ENCODE measurements at regions not wholly inside any gene's neighbourhood (a gene's known extent, or its start where the extent isn't known, plus 50 kb on each side); places are given as distances from the start of the nearest gene placed in this dataset.

DNA sequence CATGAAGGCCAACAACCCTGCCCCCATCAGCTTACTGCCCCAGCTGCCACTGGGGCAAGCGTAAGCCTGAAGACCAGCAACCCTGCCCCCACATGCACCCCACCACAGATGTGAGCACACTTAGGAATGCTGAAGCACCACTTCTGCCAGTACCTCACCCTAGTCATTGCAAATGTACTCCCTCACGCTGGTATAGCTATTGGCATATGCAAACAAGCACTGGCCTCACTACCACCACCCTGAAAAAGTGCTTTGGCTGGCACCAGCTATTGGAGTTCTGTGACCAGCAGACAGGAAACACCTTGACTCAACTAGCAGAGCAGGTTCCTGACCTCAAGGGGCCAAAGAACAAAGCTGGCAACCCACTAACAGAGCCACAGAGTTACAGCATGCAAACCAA is 534.4 kb upstream of the POU3F4 start:
- Histone ChIP-seq H3K9me2 (replicated peaks; ENCODE audit: insufficient read depth) (no peaks in the 10 kb centered on the region), H2AFZ (no peak overlapping the region), H3K79me2 (no peaks in the 10 kb centered on the region), H4K20me1 (ENCODE audit: insufficient read depth, poor library complexity, severe bottlenecking) (no peaks in the 10 kb centered on the region), H3K36me3 (replicated peaks; ENCODE audit: insufficient read depth, low read depth) (no peaks in the 10 kb centered on the region), H3K4me3 (no peak overlapping the region), H3K9me3 (ENCODE audit: low read depth) (no peaks in the 10 kb centered on the region), H3K4me2 (no peak overlapping the region), H3K27ac (no peak overlapping the region), H3K4me1 (ENCODE audit: insufficient read depth) (no peaks in the 10 kb centered on the region), H3K27me3 (no peaks in the 10 kb centered on the region)
- WGBS (ENCODE audit: low lambda C conversion rate, missing lambda C conversion rate), result 62% methylated on average over 2 of the region's 2 CpGs
- DNase-seq (ENCODE audit: low spot score), result no peak
- TF ChIP-seq, protein P1, sequence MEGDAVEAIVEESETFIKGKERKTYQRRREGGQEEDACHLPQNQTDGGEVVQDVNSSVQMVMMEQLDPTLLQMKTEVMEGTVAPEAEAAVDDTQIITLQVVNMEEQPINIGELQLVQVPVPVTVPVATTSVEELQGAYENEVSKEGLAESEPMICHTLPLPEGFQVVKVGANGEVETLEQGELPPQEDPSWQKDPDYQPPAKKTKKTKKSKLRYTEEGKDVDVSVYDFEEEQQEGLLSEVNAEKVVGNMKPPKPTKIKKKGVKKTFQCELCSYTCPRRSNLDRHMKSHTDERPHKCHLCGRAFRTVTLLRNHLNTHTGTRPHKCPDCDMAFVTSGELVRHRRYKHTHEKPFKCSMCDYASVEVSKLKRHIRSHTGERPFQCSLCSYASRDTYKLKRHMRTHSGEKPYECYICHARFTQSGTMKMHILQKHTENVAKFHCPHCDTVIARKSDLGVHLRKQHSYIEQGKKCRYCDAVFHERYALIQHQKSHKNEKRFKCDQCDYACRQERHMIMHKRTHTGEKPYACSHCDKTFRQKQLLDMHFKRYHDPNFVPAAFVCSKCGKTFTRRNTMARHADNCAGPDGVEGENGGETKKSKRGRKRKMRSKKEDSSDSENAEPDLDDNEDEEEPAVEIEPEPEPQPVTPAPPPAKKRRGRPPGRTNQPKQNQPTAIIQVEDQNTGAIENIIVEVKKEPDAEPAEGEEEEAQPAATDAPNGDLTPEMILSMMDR (IDR thresholded peaks at IDR 0.05; ENCODE audit: poor library complexity), result no peak
- TF ChIP-seq EZH2 (IDR thresholded peaks at IDR 0.05; ENCODE audit: borderline replicate concordance), result no peak
- no peak for TF ChIP-seq EZH2phosphoT487 (IDR thresholded peaks at IDR 0.05; ENCODE audit: low read depth, severe bottlenecking, unreplicated experiment)

DNA sequence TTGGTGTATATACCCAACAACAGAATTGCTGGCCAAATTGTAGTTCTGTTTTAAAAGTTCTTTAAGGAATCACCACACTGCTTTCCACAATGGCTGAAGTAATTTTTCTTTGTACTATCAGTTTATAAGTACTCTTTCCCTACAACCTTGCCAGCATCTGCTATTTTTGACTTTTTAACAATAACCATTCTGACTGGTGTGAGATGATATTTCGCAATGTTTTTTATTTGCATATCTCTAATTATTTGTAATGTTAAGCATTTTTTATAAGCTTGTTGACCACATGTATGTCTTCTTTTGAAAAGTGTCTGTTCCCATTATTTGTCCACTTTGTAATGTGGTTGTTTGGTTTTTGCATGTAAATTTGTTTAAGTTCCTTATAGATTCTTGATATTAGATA is 509.9 kb upstream of the POU3F4 start:
- no peaks in the 10 kb centered on the region for H3K79me2 ChIP-seq
- H3K9me2 ChIP-seq (replicated peaks; ENCODE audit: insufficient read depth), result no peaks in the 10 kb centered on the region
- 86% methylated on average over 1 of the region's 1 CpG for WGBS (ENCODE audit: low lambda C conversion rate, missing lambda C conversion rate)
- no peaks in the 10 kb centered on the region for H3K9me3 ChIP-seq (ENCODE audit: low read depth)
- H2AFZ ChIP-seq, result no peak overlapping the region
- DNase-seq (ENCODE audit: low spot score), result no peak
- H3K4me3 ChIP-seq, result no peak overlapping the region
- H3K27me3 ChIP-seq, result no peaks in the 10 kb centered on the region
- no peaks in the 10 kb centered on the region for H3K4me1 ChIP-seq (ENCODE audit: insufficient read depth)
- TF ChIP-seq, protein P1 (IDR thresholded peaks at IDR 0.05; ENCODE audit: poor library complexity), result no peak
- TF ChIP-seq EZH2phosphoT487 (IDR thresholded peaks at IDR 0.05; ENCODE audit: low read depth, severe bottlenecking, unreplicated experiment), result no peak
- no peak overlapping the region for H3K27ac ChIP-seq
- H3K36me3 ChIP-seq (replicated peaks; ENCODE audit: insufficient read depth, low read depth), result no peaks in the 10 kb centered on the region
- H3K4me2 ChIP-seq, result no peak overlapping the region
- no peaks in the 10 kb centered on the region for H4K20me1 ChIP-seq (ENCODE audit: insufficient read depth, poor library complexity, severe bottlenecking)

DNA sequence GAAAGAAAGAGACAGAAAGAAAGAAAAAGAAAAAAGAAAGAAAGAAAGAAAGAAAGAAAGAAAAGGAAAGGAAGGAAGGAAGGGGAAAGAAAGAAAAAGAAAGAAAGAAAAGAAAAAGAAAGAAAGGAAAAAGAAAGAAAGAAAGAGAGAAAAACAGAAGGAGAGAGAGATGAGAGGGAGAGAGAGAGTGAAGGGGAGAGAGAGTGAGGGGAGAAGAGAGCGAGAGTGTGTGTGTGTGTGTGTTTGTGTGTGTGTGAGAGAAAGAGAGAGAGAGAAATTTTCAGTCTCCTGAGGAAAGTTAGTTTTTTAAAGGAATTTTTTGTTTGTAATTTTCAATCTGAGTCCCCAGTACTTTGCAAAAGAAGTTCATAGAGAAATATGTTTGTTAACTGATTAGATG is 504.1 kb upstream of the POU3F4 start:
- Histone ChIP-seq H3K79me2 (no peaks in the 10 kb centered on the region), H4K20me1 (ENCODE audit: insufficient read depth, poor library complexity, severe bottlenecking) (no peaks in the 10 kb centered on the region), H3K36me3 (replicated peaks; ENCODE audit: insufficient read depth, low read depth) (no peaks in the 10 kb centered on the region), H3K9me2 (replicated peaks; ENCODE audit: insufficient read depth) (no peaks in the 10 kb centered on the region), H3K27me3 (no peaks in the 10 kb centered on the region), H3K4me1 (ENCODE audit: insufficient read depth) (no peaks in the 10 kb centered on the region), H3K4me2 (no peak overlapping the region), H3K27ac (no peak overlapping the region), H2AFZ (no peak overlapping the region), H3K4me3 (no peak overlapping the region), H3K9me3 (ENCODE audit: low read depth) (no peaks in the 10 kb centered on the region)
- 93% methylated on average over 1 of the region's 1 CpG for WGBS (ENCODE audit: low lambda C conversion rate, missing lambda C conversion rate)
- DNase-seq (ENCODE audit: low spot score), result no peak
- TF ChIP-seq EZH2 (IDR thresholded peaks at IDR 0.05; ENCODE audit: borderline replicate concordance) (no peak), EZH2phosphoT487 (IDR thresholded peaks at IDR 0.05; ENCODE audit: low read depth, severe bottlenecking, unreplicated experiment) (no peak)
- TF ChIP-seq, protein P1 (IDR thresholded peaks at IDR 0.05; ENCODE audit: poor library complexity), result no peak

DNA sequence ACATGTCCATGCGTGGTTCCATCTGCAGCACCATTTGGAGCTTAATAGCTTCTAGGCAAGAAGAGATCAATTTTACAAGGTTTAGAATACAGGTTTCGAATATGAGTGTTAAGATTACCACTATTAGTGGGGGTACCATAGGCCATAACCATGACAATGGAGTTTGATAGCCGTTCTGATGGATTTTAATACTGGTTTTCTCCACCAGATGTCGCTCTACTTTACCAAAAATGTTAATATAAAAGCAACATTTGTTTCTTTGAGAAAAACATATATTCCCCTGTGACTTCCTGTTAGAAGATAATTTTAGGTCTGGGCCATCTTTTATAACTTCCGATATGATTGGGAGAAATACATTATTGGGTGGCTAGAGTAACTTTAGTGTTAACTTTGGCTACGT is 499.7 kb upstream of the POU3F4 start:
- no peaks in the 10 kb centered on the region for H4K20me1 ChIP-seq (ENCODE audit: insufficient read depth, poor library complexity, severe bottlenecking)
- no peaks in the 10 kb centered on the region for H3K36me3 ChIP-seq (replicated peaks; ENCODE audit: insufficient read depth, low read depth)
- peak; percentile 6 for DNase-seq (ENCODE audit: low spot score)
- H3K4me2 ChIP-seq, result no peak overlapping the region
- WGBS (ENCODE audit: low lambda C conversion rate, missing lambda C conversion rate), result 64% methylated on average over 6 of the region's 6 CpGs
- H3K27me3 ChIP-seq, result no peaks in the 10 kb centered on the region
- H3K4me1 ChIP-seq (ENCODE audit: insufficient read depth), result no peaks in the 10 kb centered on the region
- H3K27ac ChIP-seq, result no peak overlapping the region
- H3K9me3 ChIP-seq (ENCODE audit: low read depth), result no peaks in the 10 kb centered on the region
- TF ChIP-seq, protein P1 (IDR thresholded peaks at IDR 0.05; ENCODE audit: poor library complexity), result peak; percentile 35
- TF ChIP-seq EZH2 (IDR thresholded peaks at IDR 0.05; ENCODE audit: borderline replicate concordance), result no peak
- no peak overlapping the region for H2AFZ ChIP-seq
- H3K79me2 ChIP-seq, result no peaks in the 10 kb centered on the region
- no peak overlapping the region for H3K4me3 ChIP-seq
- no peaks in the 10 kb centered on the region for H3K9me2 ChIP-seq (replicated peaks; ENCODE audit: insufficient read depth)

All from hepatocyte (in vitro differentiated cells).